Activated naive CD8-positive, alpha-beta T cell treated with anti-CD3 and anti-CD28 coated beads, Interleukin-2, amount 10 ng/mL, durations not matched to agents 7 days and 5 days (primary cell): ENCODE measurements at regions not wholly inside any gene's neighbourhood (a gene's known extent, or its start where the extent isn't known, plus 50 kb on each side); places are given as distances from the start of the nearest gene placed in this dataset.

Experiments used
- ATAC-seq: fragments of 150-1000 bp; cut with Tn5 transposase; one replicate; pipeline ENCODE4 v1.10.0; 2021; ENCODE audit warnings: low read depth, moderate library complexity
- POLR2A ChIA-PET: fragments of 350-600 bp; sonication (Branson Sonifier 250); formaldehyde crosslinking; loops from one replicate; lab custom pipeline; 2021; ENCODE audit warnings: antibody characterized with exemption; lab: Charles Lee
- DNase-seq: peaks from one replicate; pipeline ENCODE4 v3.0.0; 2021
- H3K27ac Mint-ChIP-seq: one replicate; pipeline ENCODE4 v1.8.0; 2022; ENCODE audit warnings: mild to moderate bottlenecking, mixed read lengths
- H3K27me3 Mint-ChIP-seq: one replicate; pipeline ENCODE4 v1.8.0; 2022; ENCODE audit warnings: mild to moderate bottlenecking, moderate library complexity, mixed read lengths
- H3K36me3 Mint-ChIP-seq: one replicate; pipeline ENCODE4 v1.8.0; 2021; ENCODE audit warnings: mild to moderate bottlenecking, mixed read lengths
- H3K4me1 Mint-ChIP-seq: one replicate; pipeline ENCODE4 v1.8.0; 2021; ENCODE audit warnings: mixed read lengths
- H3K4me3 Mint-ChIP-seq: one replicate; pipeline ENCODE4 v1.8.0; 2022; ENCODE audit warnings: mild to moderate bottlenecking, moderate library complexity, mixed read lengths
- H3K9me3 Mint-ChIP-seq: one replicate; pipeline ENCODE4 v1.8.0; 2021; ENCODE audit warnings: mixed read lengths

- Mint-ChIP-seq H3K27me3 (no peaks in the 10 kb centered on the region), H3K9me3 (no peaks in the 10 kb centered on the region), H3K27ac (no peak overlapping the region), H3K36me3 (no peaks in the 10 kb centered on the region), H3K4me3 (no peak overlapping the region), H3K4me1 (no peaks in the 10 kb centered on the region)
- POLR2A ChIA-PET, result no interaction called here
- DNase-seq (no peak), ATAC-seq (no peak)
These were observed 281.2 kb downstream of the IPO8 start for GRCh38 chr12:30414507-30414906.

GRCh38 chr12:30400349-30400748 lies 295.3 kb downstream of the IPO8 start:
- no peaks in the 10 kb centered on the region for H3K4me1 Mint-ChIP-seq
- H3K9me3 Mint-ChIP-seq, result no peaks in the 10 kb centered on the region
- ATAC-seq (no peak), DNase-seq (no peak)
- no peaks in the 10 kb centered on the region for H3K27me3 Mint-ChIP-seq
- POLR2A ChIA-PET, result no interaction called here
- H3K4me3 Mint-ChIP-seq, result no peak overlapping the region
- H3K36me3 Mint-ChIP-seq, result no peaks in the 10 kb centered on the region
- no peak overlapping the region for H3K27ac Mint-ChIP-seq

DNA sequence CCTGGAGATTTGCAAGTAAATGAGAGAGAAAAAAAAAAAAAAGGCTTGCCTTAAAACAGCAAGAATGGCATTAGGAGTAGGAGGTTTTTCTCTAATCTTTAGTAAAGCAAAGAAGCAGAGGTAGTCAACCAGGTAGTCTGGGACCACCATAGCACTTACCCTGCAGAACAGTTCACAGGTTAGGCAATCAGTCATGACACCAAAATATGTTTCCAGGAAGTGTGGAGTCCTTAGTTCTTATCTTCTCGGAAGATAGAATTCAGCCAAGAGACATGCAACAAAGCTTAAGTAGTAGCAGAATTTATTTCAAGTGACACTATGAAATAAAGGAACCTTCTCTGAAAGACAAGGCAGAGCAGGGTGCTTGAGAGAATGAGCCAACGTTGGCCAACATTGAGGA lies 295.8 kb downstream of the IPO8 start:
- no peak overlapping the region for H3K4me3 Mint-ChIP-seq
- no peak for DNase-seq
- no peaks in the 10 kb centered on the region for H3K9me3 Mint-ChIP-seq
- H3K27me3 Mint-ChIP-seq, result no peaks in the 10 kb centered on the region
- H3K36me3 Mint-ChIP-seq, result no peaks in the 10 kb centered on the region
- POLR2A ChIA-PET, result no interaction called here
- no peak overlapping the region for H3K27ac Mint-ChIP-seq
- ATAC-seq, result no peak
- no peaks in the 10 kb centered on the region for H3K4me1 Mint-ChIP-seq

DNA sequence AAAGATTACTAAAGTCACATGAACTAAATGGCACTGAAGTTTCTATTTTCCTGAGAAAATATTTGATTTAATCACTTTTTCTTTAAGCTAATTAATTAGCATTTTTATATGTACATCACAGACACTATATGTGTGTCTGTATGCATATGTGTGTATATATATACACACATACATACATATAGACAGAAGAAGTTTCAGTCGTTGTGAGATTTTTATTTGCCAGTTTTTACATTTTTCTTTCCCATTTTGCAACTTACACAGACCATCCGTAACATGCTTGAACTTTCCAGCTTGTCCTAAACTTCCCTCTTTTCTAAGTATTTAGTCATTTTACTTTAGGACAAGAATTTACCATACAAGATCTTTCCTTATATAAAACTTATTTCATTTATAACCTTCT lies 299.1 kb downstream of the IPO8 start:
- POLR2A ChIA-PET, result no interaction called here
- H3K9me3 Mint-ChIP-seq, result no peaks in the 10 kb centered on the region

DNA sequence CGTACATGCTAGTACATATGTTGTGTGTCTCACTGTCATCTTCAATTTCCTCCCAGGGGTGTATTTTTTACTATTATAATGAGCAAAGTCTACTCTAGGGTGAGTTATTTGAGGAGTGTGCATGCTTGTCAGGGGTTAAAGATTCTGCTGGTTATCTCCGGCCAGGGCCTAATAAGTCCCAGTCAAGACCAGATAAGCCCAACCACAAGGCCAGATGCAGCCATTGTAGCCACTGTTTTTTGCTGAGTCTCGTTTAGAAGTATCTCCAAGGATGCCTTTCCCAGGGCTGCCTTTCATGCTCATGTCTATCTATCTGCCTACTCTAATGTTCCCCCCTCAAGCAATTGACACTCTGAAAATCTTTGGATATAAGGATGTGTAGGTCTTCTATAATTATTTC lies 300.5 kb downstream of the IPO8 start:
- H3K9me3 Mint-ChIP-seq, result no peaks in the 10 kb centered on the region
- no peak for ATAC-seq
- H3K4me1 Mint-ChIP-seq, result no peaks in the 10 kb centered on the region
- no peak overlapping the region for H3K4me3 Mint-ChIP-seq
- no peak overlapping the region for H3K27ac Mint-ChIP-seq
- H3K36me3 Mint-ChIP-seq, result no peaks in the 10 kb centered on the region
- no peaks in the 10 kb centered on the region for H3K27me3 Mint-ChIP-seq
- POLR2A ChIA-PET, result no interaction called here
- no peak for DNase-seq

More for the DNA sequence above, 299.1 kb downstream of the IPO8 start:
- Mint-ChIP-seq H3K4me3 (no peak overlapping the region), H3K36me3 (no peaks in the 10 kb centered on the region), H3K4me1 (no peaks in the 10 kb centered on the region), H3K27me3 (no peaks in the 10 kb centered on the region), H3K27ac (no peak overlapping the region)
- DNase-seq, result no peak
- no peak for ATAC-seq

GRCh38 chr12:30391766-30392366 lies 303.8 kb downstream of the IPO8 start:
- Mint-ChIP-seq H3K27me3 (no peaks in the 10 kb centered on the region), H3K9me3 (peaks cover 3% of the 10 kb centered on the region), H3K4me1 (no peaks in the 10 kb centered on the region), H3K36me3 (no peaks in the 10 kb centered on the region), H3K4me3 (no peak overlapping the region), H3K27ac (no peak overlapping the region)
- DNase-seq (no peak), ATAC-seq (no peak)
- POLR2A ChIA-PET, result no interaction called here

DNA sequence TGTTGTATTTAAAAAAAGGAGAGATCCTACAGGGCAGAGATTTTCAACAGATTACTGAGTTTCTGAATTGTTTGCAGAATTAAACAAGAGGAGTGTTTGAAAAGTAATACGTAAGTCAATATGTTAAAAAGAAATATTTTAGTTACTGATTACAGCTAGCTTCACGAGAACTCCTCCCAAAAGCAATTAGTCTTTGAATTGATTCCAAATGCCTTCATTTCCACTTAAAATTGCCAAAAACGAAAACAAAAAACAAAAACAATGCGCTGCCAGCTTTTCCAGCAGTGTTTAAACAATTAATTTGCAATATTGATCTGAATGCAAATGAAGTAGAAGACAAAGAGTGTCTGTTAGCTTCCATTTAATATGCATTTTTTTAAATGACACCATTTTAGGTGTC lies 310.0 kb downstream of the IPO8 start:
- ATAC-seq (no peak), DNase-seq (no peak)
- POLR2A ChIA-PET, result no interaction called here
- Mint-ChIP-seq H3K4me1 (no peaks in the 10 kb centered on the region), H3K36me3 (no peaks in the 10 kb centered on the region), H3K27ac (no peak overlapping the region), H3K4me3 (no peak overlapping the region), H3K27me3 (no peaks in the 10 kb centered on the region), H3K9me3 (peaks cover 3% of the 10 kb centered on the region)

- DNase-seq (no peak), ATAC-seq (no peak)
- H3K4me1 Mint-ChIP-seq, result no peaks in the 10 kb centered on the region
- POLR2A ChIA-PET, result no interaction called here
- no peak overlapping the region for H3K27ac Mint-ChIP-seq
- no peaks in the 10 kb centered on the region for H3K36me3 Mint-ChIP-seq
- H3K27me3 Mint-ChIP-seq, result no peaks in the 10 kb centered on the region
- H3K4me3 Mint-ChIP-seq, result no peak overlapping the region
- peaks cover 3% of the 10 kb centered on the region for H3K9me3 Mint-ChIP-seq
These were observed 310.7 kb downstream of the IPO8 start for GRCh38 chr12:30384976-30385375.

GRCh38 chr12:30378307-30378706 lies 317.4 kb downstream of the IPO8 start:
- Mint-ChIP-seq H3K27ac (no peak overlapping the region), H3K36me3 (no peaks in the 10 kb centered on the region), H3K4me3 (no peak overlapping the region), H3K4me1 (no peaks in the 10 kb centered on the region), H3K9me3 (no peaks in the 10 kb centered on the region), H3K27me3 (no peaks in the 10 kb centered on the region)
- POLR2A ChIA-PET, result no interaction called here
- ATAC-seq (no peak), DNase-seq (no peak)

GRCh38 chr12:30364822-30365221 lies 330.8 kb downstream of the IPO8 start:
- POLR2A ChIA-PET, result no interaction called here
- no peaks in the 10 kb centered on the region for H3K4me1 Mint-ChIP-seq
- DNase-seq, result no peak
- no peak for ATAC-seq
- no peaks in the 10 kb centered on the region for H3K27me3 Mint-ChIP-seq
- no peaks in the 10 kb centered on the region for H3K9me3 Mint-ChIP-seq
- no peaks in the 10 kb centered on the region for H3K36me3 Mint-ChIP-seq
- H3K27ac Mint-ChIP-seq, result no peak overlapping the region
- no peak overlapping the region for H3K4me3 Mint-ChIP-seq

DNA sequence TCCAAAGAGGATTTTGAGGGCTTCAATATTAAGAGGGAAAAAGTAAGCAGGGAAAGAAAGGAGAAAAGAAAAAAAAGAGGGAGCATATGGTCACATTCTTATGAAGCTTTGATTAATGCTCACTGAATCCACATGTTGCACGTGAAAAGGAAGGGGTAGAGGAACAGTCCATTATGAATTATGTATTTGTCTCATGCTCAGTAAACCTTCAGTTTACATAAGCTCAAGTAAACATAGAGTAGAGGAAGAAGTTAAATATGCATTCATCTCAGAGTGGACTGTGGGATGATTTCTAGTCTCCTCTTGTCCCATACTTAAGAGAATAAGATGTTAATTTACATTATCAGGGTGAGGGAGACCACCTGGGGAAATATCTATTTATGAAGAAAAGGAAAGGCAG lies 334.5 kb downstream of the IPO8 start:
- Mint-ChIP-seq H3K36me3 (no peaks in the 10 kb centered on the region), H3K4me3 (no peak overlapping the region), H3K27ac (no peak overlapping the region), H3K27me3 (no peaks in the 10 kb centered on the region), H3K9me3 (no peaks in the 10 kb centered on the region), H3K4me1 (no peaks in the 10 kb centered on the region)
- POLR2A ChIA-PET, result no interaction called here
- ATAC-seq (no peak), DNase-seq (no peak)

DNA sequence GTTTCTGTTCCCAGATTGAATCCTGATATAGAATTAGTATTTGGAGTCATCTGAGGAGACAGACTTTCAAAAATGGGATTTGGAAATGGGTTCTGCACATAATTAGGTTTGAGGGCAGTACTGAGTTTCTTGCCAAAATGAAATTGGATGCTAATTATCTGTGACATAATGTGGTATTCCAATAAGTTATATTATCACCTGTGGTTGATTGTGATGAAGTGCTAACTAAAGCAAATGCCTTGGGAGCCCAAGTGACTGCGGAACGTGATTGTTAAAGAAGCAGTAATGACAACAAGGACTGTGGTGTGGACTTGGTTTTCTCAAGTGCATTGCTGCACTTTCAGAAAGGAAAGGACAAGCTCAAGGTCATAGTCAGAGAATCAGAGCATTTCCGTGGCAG lies 337.0 kb downstream of the IPO8 start:
- no peak overlapping the region for H3K27ac Mint-ChIP-seq
- H3K36me3 Mint-ChIP-seq, result no peaks in the 10 kb centered on the region
- H3K27me3 Mint-ChIP-seq, result no peaks in the 10 kb centered on the region
- H3K4me3 Mint-ChIP-seq, result no peak overlapping the region
- no peaks in the 10 kb centered on the region for H3K9me3 Mint-ChIP-seq
- DNase-seq, result no peak
- POLR2A ChIA-PET, result no interaction called here
- no peak for ATAC-seq
- H3K4me1 Mint-ChIP-seq, result no peaks in the 10 kb centered on the region

DNA sequence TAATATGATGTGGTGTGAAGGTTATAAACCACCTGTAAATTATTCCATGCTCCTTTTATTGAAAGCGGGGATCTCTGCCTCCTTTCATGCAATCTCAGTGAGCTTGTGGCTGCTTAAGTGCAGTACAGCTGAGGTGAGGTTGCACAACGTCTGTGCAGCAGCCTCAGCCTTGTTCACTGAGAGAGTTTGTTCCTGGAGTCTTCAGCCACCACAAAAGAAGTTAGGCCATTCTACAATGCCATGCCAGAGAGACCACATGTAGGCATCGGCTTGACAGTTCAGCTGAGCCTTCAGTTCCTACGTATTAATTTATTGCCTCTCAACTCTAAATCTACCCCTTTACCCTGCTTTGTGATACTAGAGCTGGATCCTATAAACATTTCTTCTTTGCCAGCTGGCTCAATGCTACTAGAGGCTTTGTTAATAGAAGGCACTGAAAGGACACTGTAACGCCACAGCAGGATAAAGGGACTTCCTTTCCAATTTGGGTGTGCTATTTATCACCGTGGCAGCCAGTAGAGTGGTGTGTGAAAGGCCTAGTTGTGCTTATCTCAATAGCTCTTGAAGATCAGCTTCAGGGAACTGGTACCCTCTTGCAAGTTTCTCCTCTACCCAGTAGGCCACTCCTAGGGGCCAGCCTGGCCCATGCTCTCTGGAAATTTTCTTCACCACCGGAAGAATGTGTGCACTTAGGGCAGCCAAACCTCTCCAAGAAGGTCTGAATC lies 337.7 kb downstream of the IPO8 start:
- ATAC-seq, result no peak
- Mint-ChIP-seq H3K27ac (no peak overlapping the region), H3K4me1 (no peaks in the 10 kb centered on the region), H3K27me3 (no peaks in the 10 kb centered on the region), H3K9me3 (no peaks in the 10 kb centered on the region), H3K36me3 (no peaks in the 10 kb centered on the region), H3K4me3 (no peak overlapping the region)
- POLR2A ChIA-PET, result no interaction called here
- no peak for DNase-seq

DNA sequence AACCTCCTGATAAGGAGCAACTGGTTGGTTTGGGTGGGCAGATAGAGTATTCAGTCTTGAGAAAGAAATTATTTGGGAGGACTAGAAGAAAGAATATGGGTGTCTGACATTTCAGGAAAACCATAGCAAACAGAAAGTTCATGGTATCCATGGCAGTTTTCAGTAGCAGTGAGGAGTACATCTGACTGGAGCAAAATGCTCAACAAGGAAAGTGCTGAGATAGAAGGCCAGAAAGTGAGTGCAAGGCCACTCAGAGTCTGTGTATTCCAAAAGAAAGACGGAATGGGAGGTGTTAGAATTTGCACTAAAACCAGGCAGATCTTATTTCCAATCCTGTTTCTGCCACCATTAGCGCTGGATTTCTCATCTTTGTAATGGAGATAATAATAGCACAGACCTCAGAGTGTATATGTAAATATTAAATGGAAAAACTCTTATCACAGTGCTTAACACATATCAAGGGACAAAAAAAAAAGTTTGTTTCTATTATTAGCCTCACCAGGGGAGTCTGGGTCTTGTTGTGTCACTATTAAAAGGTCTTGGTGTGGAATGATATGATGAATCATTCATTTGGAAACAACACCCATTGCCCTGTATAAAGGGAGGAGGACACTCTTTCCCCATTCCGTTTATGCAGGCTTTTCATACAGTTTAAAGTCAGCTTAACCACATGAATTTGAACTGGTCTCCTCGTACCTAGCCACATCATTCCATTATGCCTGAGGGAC lies 349.8 kb downstream of the IPO8 start:
- no peak for ATAC-seq
- DNase-seq, result no peak
- no peaks in the 10 kb centered on the region for H3K27me3 Mint-ChIP-seq
- no peaks in the 10 kb centered on the region for H3K4me1 Mint-ChIP-seq
- H3K4me3 Mint-ChIP-seq, result no peak overlapping the region
- no peaks in the 10 kb centered on the region for H3K36me3 Mint-ChIP-seq
- POLR2A ChIA-PET, result no interaction called here
- H3K27ac Mint-ChIP-seq, result no peak overlapping the region
- H3K9me3 Mint-ChIP-seq, result peaks cover 7% of the 10 kb centered on the region
